Heart left ventricle (tissue), 13 donors: ENCODE measurements at regions not wholly inside any gene's neighbourhood (a gene's known extent, or its start where the extent isn't known, plus 50 kb on each side); places are given as distances from the start of the nearest gene placed in this dataset.

ENCODE experiments used
- POLR2A ChIP-seq, 2 donors: fragments of 450-650 bp; IDR thresholded peaks; one replicate each; pipeline ENCODE4 v1.6.1; 2017; ENCODE audit warnings: antibody characterized with exemption in 2 of 2, mild to moderate bottlenecking in 2 of 2, moderate library complexity in 2 of 2
- TF ChIP-seq, protein P1 (sequence below), 12 donors: fragments of 200-600 bp; sonication (generic) in 4 of 12; IDR thresholded peaks; one replicate each; pipeline versions ENCODE4 v1.5.0 to v1.8.0; 2018 to 2022; ENCODE audit warnings: antibody characterized with exemption in 12 of 12, mild to moderate bottlenecking in 5 of 12
- donor health status: ischemic (EF 13 %, LVEDD 7.1; RV severe dilation, severe dysfunction).
- donor health status: DM: no; HTN: yes; CAD: no.
- donor health status: DM: no; HTN: no; CAD: no.
- donor health status: ischemic (EF 25% LVEDD 6.9; RV normal size, moderate dysfunction).
- donor health status: ischemic (EF 25% LVEDD 5.7; RV mildly dilated, moderate dysfunction).
- donor health status: ischemic (EF 35%, LVEDD 5.7; RV mildly dilated, moderate dysfunction).
- donor health status: nonischemic (EF 11% LVEDD 7.7; RV severe dilation, severe dysfunction).
- donor health status: DM: yes; HTN: yes; CAD: no.
- donor health status: PGD.
- donor health status: ischemic (EF 29% LVEDD 5.4; RV normal size, mild dysfunction).
- donor health status: nonischemic (EF 23%, LVEDD 6.1; RV moderate dilation, normal function).

DNA sequence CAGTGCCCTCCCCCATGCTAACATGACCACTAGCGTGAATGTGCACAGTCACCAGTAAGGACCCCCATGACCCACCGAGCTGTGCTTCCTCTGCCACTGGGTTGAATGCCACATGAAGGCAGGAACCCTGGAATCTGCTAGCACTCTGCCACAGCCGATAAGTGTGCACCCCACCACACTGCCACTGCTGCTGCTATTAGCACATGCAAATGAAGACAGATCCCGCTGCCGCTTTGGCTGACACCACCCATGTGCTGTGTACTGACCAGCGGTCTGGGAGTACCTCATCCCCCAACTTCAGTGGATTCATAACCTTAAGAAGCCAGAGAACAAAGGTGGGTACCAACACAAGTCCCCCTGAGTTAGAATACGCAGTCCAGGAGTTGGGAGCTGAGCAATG, 200.9 kb upstream of the ARHGEF9 start:
- TF ChIP-seq, protein P1, sequence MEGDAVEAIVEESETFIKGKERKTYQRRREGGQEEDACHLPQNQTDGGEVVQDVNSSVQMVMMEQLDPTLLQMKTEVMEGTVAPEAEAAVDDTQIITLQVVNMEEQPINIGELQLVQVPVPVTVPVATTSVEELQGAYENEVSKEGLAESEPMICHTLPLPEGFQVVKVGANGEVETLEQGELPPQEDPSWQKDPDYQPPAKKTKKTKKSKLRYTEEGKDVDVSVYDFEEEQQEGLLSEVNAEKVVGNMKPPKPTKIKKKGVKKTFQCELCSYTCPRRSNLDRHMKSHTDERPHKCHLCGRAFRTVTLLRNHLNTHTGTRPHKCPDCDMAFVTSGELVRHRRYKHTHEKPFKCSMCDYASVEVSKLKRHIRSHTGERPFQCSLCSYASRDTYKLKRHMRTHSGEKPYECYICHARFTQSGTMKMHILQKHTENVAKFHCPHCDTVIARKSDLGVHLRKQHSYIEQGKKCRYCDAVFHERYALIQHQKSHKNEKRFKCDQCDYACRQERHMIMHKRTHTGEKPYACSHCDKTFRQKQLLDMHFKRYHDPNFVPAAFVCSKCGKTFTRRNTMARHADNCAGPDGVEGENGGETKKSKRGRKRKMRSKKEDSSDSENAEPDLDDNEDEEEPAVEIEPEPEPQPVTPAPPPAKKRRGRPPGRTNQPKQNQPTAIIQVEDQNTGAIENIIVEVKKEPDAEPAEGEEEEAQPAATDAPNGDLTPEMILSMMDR (IDR thresholded peaks at IDR 0.05), result no peak
- no peak for TF ChIP-seq POLR2A (IDR thresholded peaks at IDR 0.05)
